Tibial nerve (tissue), 4 donors: ENCODE measurements at regions not wholly inside any gene's neighbourhood (a gene's known extent, or its start where the extent isn't known, plus 50 kb on each side); places are given as distances from the start of the nearest gene placed in this dataset.

Experiments
- CTCF ChIP-seq, 5 experiments: fragments of 200-600 bp in 3 of 5; fragments of 450-650 bp in 2 of 5; sonication (generic) in 3 of 5; IDR thresholded peaks; one replicate each; pipeline ENCODE4 v1.5.1; 2016 to 2019; ENCODE audit warnings: antibody characterized with exemption in 5 of 5, mild to moderate bottlenecking in 3 of 5, moderate library complexity in 2 of 5
- EP300 ChIP-seq, 2 donors: sonication (generic); formaldehyde crosslinking; IDR thresholded peaks; one replicate each; pipeline ENCODE4 v1.6.1; 2017; ENCODE audit warnings: antibody characterized with exemption in 2 of 2, mild to moderate bottlenecking in 1 of 2
- POLR2A ChIP-seq, 2 donors: fragments of 450-650 bp; IDR thresholded peaks; one replicate each; pipeline ENCODE4 v1.6.1; 2017; ENCODE audit warnings: antibody characterized with exemption in 2 of 2, mild to moderate bottlenecking in 2 of 2, moderate library complexity in 2 of 2

DNA sequence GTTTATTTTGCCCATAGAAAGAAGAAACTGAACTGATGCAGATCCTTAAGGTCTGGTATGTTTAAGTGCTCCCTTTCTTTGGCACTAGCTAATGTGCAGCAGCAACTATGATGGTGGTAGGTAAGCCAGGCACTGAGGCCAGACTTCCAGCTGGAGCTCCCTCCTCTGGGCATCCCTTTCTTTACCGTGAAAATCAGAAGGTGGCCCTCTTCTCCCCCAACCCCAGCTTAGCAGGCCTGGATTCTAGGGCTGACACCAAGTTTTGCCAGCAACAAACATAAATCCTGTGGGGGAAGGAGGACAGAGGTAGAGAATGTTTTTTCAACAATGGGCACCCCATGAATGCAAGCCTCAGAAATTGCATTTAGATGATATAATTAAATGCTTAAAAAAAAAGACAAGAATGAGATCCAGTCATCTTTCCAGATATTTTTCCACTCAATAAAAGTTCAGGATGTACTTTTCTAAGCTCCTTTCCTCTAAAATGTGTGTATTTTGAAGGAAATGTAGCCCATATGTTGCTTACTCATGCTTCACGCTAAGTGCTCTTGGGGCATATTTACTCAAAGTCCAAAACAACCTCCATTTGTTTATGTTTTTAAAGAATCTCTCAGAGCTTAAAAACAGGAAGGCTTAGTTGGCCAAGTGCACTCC lies 123.9 kb upstream of the NXT1 start:
- TF ChIP-seq CTCF (IDR thresholded peaks at IDR 0.05) (no peak), EP300 (IDR thresholded peaks at IDR 0.05) (no peak), POLR2A (IDR thresholded peaks at IDR 0.05) (no peak)
